ENCODE measurements at regions not wholly inside any gene's neighbourhood (a gene's known extent, or its start where the extent isn't known, plus 50 kb on each side); places are given as distances from the start of the nearest gene placed in this dataset.

DNA sequence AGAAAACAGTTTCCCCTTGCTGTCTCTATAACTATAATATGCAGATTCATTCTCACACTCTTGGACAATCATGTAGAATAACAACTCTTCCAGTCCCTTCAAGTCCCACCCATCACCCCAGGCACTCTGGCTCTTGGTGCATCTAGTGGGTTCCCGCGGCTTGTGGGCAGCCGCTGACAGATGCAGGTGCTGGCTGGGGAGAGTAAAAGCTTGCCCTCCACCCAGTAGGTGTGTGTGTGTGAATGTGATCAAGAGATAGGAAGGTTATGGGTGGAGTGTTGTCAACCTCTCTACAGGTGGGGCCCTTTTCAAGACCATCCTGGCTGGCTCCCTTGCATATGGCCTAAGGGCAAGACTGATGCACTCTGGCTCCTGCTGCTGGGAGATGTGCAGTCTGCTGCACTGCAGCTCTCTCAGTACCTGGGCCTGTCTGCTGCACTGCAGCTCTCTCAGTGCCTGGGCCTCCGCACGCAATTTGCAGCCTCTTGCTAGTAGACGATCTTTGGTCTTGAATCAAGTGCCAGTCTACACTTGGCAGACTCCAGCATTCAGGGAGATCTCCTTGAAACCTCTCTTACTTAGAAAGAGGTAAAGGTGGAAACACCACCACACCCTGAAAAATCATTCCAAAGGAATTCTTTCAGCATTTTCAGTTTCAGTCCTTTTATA is 189.7 kb upstream of the GDNF start:
- DNase-seq (ENCODE audit: low spot score), result no peak

DNA sequence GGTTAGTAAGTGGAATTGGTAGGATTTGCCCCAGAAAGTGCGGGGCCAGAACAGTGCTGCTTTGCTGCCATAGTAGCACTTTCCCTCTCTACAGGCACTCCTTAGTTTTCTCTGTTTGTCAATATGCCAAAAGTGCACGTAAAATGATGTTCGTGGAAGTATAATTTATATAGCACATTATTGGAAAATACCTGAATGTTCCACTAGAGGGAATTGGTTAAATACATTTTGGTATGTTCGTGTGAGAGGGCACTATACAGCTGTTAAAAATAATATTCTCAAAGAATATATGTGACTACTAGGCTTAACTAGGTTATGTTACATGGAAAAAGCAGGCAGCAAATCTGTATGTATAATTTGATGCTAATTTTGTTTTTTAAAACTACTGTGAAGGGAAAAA is 184.0 kb upstream of the GDNF start:
- no peak for DNase-seq (ENCODE audit: low spot score)

DNA sequence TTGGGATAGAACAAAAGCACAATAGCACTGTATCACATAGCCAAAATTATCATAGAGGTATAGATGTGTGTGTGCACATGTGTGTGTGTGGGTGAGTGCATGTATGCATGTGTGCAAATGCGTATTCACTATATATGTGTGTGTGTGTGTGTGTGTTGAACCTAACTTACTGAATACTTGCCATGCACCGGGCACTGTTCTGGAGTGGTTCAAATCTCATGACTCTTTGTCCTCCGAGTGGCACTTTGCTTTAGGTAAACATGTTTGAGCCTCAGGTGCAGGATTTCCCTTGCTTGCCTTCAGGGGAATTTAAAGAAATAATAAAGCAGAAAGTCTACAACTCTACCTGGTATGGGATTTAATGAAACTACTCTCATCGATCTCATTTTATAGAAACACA is 183.5 kb upstream of the GDNF start:
- DNase-seq (ENCODE audit: low spot score), result no peak

DNA sequence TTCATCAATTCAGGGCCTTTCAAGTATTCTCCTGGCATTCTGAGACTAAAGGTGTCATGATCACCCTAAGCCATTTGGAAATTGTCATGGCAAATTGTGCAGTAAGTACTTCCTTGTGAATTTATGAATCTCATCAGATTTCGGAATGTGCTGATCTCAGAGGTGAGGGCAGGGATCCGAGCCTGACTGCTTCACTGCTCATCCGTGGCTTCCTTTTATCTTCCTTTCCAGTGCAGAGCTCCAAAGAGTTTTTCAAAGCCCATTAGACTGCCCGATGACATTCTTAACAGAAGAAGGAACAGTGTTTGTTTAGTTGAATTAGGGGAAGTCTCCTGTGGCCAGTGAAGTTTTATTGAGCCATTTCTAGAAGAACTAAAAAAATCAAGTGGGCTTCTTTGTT is 182.8 kb upstream of the GDNF start:
- DNase-seq (ENCODE audit: low spot score), result no peak

DNA sequence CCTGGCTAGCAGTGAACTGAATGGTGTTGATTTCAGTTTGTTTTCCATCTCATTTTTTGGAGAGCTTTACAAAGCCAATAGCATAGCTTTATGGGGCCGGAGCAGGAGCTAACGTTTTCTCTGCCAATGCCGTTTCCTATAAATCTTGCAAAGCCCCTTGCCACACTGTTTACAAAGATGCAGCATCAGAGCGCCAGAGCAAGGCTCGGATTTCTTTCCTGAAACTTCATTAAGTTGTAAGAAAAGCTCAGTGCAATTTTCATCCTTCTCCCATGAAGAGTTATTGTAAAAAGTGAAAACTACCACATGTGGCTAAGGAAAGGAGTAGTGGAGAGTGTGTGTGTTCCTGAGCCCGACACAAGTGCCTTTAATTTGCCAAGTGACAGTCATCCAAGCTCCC is 178.2 kb upstream of the GDNF start:
- DNase-seq (ENCODE audit: low spot score), result no peak

DNA sequence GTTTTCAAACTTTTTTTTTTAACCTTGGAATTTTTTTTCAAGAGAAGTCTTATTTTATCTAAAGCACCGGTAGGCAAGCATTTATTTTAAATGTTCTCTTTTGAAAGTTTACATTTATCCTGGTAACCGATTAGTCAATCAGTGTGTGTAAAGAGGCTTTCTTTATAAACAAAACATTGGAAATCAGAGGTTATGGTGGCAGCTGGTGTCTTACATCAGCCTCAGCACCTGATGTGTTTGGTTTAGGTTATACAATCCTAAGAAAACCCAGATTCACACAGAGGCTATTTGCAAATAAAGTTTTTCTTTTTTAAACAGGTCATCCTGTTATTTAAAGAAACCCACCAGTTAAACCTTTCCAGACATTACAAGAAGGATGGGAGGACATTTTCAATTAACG is 173.3 kb upstream of the GDNF start:
- DNase-seq (ENCODE audit: low spot score), result no peak

DNA sequence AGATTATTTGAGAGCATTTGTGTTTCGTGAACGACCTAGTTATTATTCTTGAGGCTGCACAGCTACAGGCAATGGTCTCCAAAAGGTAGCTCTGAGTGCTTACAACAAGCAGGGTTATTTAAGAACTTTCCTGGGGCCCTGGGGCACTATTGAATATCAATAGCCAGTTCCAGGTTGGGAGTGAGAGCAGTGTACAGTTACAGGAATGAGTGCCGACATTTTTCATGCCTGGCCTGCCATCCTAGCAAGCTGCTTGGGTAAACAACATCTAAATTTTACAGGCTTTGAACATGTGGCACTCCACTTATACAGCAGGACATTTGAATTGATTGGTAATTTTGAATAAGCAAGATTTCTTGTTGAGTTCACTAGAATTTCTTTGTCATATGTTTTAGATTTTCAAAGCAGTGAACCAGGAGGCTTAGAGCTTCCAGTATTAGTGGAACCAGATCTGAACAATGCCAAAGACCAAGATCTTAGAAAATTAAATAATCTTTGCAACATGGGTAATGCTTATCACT is 171.9 kb upstream of the GDNF start:
- no peak for DNase-seq (ENCODE audit: low spot score)

DNA sequence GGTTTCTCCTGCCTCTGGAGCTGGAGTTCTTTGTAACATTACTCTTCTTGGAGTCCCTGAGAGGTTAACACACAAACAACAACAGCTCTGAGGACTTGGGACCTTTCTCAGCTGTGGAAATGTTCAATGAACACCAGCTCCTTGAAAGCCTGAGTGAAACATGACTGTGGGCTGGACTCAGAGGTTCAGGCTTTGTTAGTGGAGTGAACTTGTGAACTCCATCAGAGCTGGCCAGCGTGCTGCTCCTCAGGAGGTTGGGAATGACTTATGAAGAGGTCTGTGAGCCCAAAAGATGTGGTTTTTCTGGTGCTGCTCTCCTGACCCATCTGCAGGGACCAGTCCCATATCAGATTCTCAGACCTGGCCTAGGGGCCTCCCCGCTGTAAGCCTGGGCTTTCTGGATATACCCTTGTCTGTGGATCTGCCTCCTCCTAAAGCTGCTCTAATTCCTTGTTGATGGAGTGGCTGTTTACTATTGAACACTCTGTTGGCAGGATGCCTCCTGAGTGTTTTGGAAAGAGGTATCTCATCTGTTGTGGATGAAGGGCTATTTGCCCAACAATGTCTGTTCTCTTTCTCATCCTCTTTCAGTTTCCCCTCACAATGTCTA is 170.0 kb upstream of the GDNF start:
- no peak for DNase-seq (ENCODE audit: low spot score)

DNA sequence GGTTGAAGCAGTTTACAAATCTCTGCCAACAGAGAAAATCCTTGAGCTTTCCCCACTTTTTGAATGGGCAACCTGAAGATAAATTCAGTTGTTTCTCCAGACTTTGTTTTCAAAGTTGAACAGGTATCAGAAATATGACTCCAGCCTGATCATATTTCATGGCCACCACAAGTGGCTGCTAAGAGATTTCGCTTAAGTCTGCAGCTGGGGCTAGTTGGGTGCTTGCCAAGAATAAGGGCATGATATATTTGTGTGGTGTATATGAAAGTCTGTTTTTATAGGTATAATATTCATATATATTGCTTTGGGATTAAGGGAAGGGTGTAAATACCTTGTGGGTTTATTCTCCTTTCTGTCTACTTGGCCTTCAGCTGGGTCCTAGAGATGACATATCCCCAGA is 168.4 kb upstream of the GDNF start:
- DNase-seq (ENCODE audit: low spot score), result no peak

DNA sequence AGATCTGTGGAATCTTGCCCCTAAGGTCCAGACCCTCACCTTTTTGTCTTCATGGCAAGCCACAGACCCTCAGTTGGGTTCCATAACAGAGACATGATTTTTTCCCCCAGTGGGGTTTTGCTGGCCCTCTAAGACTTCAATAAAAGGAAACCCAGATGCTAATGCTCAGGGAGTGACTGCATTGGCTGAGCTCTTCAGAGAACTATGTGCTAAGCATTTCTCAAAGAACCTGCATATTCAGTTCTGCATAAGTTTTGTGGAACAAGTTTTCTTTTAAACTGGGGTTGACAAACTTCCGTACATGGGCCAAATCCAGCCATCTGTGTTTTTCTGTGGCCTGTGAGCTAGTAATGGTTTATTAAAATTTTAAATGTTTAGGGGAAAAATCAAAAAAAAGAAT is 159.8 kb upstream of the GDNF start:
- no peak for DNase-seq (ENCODE audit: low spot score)

DNA sequence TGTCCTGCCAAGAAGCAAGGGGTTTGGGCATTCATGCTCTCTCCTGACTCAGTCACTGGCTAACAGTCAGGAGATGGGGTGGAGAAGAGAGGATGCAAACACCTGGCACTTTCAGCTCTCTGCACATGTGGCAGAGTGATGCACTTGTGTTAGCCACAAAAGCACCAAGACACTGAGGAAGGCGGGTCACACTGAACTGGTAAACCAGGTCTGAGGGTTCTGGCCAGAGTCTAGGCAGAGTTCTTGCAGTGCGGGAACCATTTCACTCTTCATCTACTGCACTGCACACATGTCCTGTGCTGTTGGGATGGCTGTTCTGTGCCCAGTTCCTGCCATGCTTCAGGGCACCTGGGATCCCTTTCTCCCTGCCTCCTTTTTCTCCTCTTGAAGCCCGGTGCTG is 157.1 kb upstream of the GDNF start:
- DNase-seq (ENCODE audit: low spot score), result no peak

DNA sequence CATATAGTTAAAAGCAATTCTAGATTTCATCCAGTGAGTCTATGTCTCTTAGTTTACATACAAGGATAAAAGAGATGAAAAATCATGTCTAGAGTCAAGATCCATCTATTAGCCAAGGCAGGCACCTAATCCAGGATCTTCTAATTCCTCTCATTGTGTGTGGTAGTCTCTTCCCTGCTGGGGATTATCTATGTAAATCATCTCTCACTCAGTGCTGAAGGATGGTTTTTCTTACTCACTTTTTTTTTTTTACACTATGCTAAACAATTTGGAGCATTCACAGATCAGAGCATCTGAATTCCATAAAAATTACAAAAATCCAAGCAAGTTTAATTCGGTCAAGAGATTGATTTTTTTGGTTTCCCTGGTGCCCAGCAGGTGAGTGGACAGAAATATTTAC is 154.9 kb upstream of the GDNF start:
- DNase-seq (ENCODE audit: low spot score), result no peak

DNA sequence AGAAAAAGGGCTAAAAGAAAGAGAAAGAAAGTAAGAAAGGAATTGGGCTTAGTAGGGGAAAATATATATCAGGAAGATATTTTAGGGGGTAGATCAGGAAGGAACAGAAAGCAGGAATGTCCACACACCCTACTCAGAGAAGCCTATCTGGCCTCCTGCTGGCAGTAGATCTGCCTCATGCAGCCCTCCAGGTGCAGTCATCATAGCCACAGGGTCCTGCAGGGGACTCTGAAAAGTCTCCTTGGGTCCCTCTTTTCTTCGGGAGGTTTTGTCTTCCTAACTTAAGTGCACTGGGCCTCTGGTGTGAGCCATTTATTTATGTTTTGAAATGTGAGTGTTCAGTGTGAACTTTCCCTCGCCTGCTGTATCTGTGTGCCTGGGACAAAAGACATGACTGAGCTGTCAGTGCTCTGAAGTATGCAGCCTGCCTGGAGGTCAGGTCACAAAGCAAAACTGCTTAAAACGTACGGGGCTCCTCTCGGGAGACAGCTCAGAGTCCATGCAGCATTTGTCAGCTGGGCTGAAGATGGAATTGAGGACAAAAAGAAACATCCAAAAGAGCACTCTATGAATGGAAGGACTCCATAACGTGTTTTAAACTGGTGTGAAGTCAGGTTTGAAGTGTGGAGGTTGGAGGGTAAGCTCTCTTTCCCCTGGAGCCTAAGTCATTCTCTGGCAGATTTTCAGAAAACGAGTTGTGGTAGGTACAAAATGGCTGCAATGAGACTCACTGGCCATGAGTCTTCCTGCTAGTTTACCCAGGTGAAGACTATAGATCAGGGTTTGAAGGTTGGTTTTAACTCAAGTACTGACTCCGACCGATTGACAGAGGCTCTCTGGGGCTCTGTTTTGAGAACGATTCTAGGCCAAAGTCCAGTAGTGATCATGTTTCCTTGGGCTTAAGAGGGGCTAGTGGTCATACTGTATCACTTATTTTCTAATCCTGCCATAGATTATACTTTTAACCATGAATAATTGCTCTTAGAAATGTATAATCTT is 151.8 kb upstream of the GDNF start:
- DNase-seq (ENCODE audit: low spot score), result no peak

DNA sequence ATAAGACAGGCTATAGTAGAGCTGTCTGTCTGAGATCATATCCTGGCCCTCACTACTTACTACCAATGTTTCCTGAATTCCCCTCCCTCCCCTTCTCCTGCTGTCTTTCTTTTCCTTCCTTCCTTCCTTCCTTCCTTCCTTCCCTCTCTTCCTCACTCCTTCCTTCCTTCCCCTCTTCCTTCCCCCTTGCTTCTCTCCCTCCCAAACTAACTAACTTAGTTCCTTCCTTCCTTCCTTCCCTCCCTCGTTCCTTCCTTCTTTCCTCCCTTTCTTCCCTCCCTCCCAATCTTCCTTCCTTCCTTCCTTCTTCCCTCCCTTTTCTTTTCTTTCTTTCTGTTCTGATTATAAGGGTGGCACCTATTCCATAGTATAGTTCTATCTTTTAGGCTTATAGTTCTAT is 150.0 kb upstream of the GDNF start:
- DNase-seq (ENCODE audit: low spot score), result no peak

DNA sequence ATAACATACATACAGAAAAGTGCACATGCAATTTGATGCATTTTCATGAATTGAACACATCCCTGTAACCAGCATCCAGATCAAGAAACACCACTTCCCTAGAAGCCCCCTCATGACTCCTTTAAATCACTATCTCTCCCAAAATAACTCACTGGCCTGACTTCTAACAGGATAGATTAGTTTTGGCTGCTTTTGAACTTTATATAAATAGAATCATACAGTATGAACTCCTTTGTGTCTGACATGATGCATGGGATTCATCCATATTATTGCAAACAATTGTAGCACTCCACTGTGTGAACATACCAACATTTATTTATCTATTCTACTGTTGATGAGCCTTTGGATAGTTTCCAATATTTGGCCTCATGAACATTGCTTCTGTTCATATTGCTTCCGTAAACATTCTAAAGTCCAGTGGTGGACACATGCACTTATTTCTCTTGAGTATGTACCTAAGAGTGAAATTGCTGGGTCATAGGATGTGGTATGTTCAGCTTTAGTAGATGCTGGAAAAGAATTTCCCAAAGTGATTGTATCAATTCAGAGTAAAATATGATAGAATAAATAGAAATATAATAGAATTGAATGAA is 148.7 kb upstream of the GDNF start:
- no peak for DNase-seq (ENCODE audit: low spot score)

DNA sequence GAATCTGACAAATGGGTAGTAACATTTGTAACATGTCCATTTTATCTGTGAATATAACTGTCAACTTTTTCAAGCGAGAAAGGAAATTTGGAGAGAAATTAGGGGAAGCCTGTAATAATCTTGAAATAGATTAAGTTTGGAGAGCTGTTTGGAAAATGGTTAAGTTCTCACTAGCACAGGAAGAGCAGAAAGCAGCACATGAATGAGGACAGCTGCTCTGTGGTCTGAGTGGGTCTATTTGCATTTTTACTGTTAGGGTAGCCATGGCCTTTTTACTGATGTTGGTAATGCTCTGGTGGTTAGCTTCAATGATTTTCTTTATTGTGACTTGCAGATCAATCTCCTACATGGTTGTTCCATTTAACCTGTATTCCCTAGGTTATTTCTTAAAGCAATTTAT is 144.5 kb upstream of the GDNF start:
- DNase-seq (ENCODE audit: low spot score), result no peak

DNA sequence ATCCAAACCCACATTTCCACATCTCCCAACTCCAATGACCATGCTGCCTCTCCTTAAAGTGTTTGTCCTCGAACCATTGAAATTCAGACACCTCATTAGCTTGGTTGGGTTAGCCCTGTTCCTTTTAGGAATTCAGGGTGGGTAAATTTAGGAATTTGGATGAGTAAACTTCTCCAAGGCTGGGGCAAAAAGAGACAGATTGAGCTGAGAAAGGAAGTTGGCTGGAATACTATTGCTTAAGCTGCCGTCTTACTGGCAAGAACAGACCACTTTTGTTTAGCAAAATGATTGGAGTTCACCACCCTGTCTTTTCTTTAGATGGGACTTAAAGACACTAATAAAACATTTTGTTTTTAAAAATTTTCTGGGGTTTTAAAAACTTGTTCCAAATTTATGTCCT is 143.6 kb upstream of the GDNF start:
- DNase-seq (ENCODE audit: low spot score), result no peak

DNA sequence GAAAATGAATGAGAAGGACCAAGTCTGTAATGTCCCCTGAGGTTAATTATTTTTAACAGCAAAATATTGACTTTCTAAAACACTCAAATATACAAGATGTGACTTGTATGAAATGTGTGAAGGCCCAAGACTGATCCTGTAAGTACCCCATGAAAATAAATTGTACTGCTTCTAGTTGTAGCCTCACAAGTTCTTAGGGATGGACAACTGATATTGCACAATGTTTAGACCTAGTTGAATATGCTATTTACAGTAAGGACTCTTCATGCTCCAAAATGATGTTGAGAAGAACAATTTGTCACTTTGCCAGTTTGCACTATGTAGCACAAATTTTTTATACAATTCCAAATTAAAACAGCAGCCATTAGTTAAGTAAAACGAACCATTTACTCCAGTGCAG is 139.7 kb upstream of the GDNF start:
- no peak for DNase-seq (ENCODE audit: low spot score)

DNA sequence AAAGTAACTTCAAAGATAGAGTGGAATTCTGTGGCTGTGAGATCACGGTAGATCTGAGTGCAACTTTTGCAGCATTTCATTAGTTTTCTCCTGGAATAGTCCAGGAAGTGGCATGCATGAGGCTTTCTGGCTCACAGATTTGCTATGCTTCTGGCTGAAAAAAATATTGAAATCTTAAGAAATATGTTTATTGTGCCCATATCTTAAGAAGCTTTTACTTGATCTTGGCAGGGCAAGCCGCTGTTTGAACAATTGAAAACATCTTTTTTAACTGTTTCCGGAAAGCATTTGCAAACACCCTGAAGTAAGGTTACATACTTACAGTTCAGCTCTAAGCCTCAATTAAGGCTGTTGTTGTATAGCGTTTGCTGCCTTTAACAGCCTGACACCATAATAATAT is 135.7 kb upstream of the GDNF start:
- no peak for DNase-seq (ENCODE audit: low spot score)

DNA sequence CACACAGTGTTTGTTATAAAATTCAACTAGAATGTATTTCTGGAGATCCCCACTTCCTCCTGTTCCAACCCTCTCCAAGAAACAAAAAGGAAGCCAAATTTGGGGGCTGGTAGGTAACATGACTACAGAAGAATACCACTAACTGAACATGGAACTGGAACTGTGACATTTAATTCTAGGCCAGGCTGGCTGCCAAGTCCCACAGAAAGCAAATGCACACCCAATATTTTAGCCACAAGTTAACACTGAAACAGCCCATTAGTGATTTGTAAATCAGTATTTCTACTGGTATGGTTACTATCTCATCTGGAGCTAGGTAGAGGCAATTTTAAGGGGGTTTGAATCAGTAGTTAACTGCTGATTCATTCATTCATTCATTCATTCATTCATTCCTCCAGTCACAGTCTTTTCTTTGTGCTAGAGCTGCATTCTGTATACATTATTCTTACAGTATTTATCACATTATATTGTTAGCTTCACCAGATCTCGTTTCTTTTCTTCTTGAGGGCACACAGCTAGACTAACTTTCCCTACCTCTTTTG is 131.7 kb upstream of the GDNF start:
- no peak for DNase-seq (ENCODE audit: low spot score)

DNA sequence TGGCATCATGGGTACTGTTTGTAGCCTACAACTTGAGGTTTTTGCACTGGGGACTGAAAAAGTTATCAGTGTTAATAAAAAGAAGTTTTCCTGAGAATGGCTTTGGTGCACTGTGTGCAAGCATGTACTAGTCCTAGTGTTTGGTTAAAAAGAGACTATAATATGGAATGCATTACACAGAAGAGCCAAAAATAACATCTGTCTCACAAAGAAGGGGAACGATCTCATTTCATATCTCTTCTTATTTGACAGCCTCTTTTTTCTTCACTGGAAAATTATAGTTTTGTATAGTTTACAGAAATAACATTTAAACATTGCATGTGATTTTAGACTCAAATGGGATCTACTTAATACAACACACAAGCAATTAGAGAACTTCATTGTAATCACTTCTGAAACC is 127.0 kb upstream of the GDNF start:
- DNase-seq (ENCODE audit: low spot score), result no peak

DNA sequence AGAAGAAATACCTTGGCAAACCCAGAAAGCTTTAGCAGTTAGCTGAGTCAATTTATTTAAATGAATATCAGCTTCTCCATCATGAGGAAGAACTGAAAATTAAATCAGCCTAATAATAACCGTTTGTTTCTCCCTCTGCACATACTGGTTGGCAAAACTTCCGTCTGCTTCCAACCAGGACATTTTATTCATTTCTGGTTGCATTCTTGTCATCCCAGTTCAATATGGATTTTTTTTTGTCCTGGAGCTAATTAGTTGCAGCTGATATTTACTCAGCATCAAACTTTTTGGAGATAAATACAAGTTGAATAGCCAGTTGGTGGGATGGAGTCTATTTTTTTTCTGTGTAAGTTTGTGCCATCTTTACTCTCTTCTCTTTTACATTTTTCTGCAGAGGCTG is 126.5 kb upstream of the GDNF start:
- no peak for DNase-seq (ENCODE audit: low spot score)

Data from HuH-7.5 (cell line).